ENCODE measurements at regions not wholly inside any gene's neighbourhood (a gene's known extent, or its start where the extent isn't known, plus 50 kb on each side); places are given as distances from the start of the nearest gene placed in this dataset.

GRCh38 chr15:25091421-25092158 lies 136.8 kb downstream of the SNRPN start:
- peaks cover 5% of the 10 kb centered on the region for H3K36me3 ChIP-seq (ENCODE audit: control insufficient read depth, insufficient read depth, low read length)
- H3K4me3 ChIP-seq (replicated peaks; ENCODE audit: low read depth, low read length): no peak overlapping the region
- DNase-seq (ENCODE audit: extremely low read depth, insufficient read length): no peak
- H3K27me3 ChIP-seq (replicated peaks; ENCODE audit: control insufficient read depth, insufficient read depth, low read length): no peaks in the 10 kb centered on the region
- TF ChIP-seq, protein P1, sequence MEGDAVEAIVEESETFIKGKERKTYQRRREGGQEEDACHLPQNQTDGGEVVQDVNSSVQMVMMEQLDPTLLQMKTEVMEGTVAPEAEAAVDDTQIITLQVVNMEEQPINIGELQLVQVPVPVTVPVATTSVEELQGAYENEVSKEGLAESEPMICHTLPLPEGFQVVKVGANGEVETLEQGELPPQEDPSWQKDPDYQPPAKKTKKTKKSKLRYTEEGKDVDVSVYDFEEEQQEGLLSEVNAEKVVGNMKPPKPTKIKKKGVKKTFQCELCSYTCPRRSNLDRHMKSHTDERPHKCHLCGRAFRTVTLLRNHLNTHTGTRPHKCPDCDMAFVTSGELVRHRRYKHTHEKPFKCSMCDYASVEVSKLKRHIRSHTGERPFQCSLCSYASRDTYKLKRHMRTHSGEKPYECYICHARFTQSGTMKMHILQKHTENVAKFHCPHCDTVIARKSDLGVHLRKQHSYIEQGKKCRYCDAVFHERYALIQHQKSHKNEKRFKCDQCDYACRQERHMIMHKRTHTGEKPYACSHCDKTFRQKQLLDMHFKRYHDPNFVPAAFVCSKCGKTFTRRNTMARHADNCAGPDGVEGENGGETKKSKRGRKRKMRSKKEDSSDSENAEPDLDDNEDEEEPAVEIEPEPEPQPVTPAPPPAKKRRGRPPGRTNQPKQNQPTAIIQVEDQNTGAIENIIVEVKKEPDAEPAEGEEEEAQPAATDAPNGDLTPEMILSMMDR (IDR thresholded peaks at IDR 0.05; ENCODE audit: insufficient read depth, low read length, poor library complexity, severe bottlenecking): no peak

DNA sequence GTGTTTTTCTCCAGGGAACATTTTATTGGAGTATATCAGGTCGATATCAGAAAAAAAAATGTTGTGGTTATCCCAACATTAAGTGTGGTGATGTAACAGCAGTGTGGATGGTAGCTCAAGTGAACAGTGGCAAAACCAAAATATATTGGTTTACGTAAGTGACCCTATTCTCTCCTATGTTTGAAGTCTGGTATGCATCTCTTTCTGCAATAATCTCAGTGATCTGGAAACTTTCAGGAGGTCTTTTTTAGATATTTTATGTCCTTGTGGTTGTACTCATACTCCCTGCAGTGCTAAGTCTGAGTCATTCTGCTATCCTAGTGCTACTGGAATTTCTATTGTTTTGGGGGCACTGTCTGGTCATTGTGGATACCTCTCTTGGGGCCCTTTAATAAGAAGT lies 137.9 kb downstream of the SNRPN start:
- Histone ChIP-seq H3K36me3 (ENCODE audit: control insufficient read depth, insufficient read depth, low read length) (peaks cover 5% of the 10 kb centered on the region), H3K4me3 (replicated peaks; ENCODE audit: low read depth, low read length) (no peak overlapping the region), H3K27me3 (replicated peaks; ENCODE audit: control insufficient read depth, insufficient read depth, low read length) (no peaks in the 10 kb centered on the region)
- no peak for DNase-seq (ENCODE audit: extremely low read depth, insufficient read length)
- TF ChIP-seq, protein P1 (IDR thresholded peaks at IDR 0.05; ENCODE audit: insufficient read depth, low read length, poor library complexity, severe bottlenecking): no peak

GRCh38 chr15:25093455-25094029 lies 138.8 kb downstream of the SNRPN start:
- Histone ChIP-seq H3K4me3 (replicated peaks; ENCODE audit: low read depth, low read length) (no peak overlapping the region), H3K36me3 (ENCODE audit: control insufficient read depth, insufficient read depth, low read length) (peaks cover 5% of the 10 kb centered on the region), H3K27me3 (replicated peaks; ENCODE audit: control insufficient read depth, insufficient read depth, low read length) (no peaks in the 10 kb centered on the region)
- DNase-seq (ENCODE audit: extremely low read depth, insufficient read length): no peak
- TF ChIP-seq, protein P1 (IDR thresholded peaks at IDR 0.05; ENCODE audit: insufficient read depth, low read length, poor library complexity, severe bottlenecking): no peak

- TF ChIP-seq, protein P1 (IDR thresholded peaks at IDR 0.05; ENCODE audit: insufficient read depth, low read length, poor library complexity, severe bottlenecking): no peak
- DNase-seq (ENCODE audit: extremely low read depth, insufficient read length): no peak
- H3K36me3 ChIP-seq (ENCODE audit: control insufficient read depth, insufficient read depth, low read length): peaks cover 5% of the 10 kb centered on the region
- H3K4me3 ChIP-seq (replicated peaks; ENCODE audit: low read depth, low read length): no peak overlapping the region
- no peaks in the 10 kb centered on the region for H3K27me3 ChIP-seq (replicated peaks; ENCODE audit: control insufficient read depth, insufficient read depth, low read length)
Observed at GRCh38 chr15:25094066-25094465, 139.3 kb downstream of the SNRPN start.

- TF ChIP-seq, protein P1 (IDR thresholded peaks at IDR 0.05; ENCODE audit: insufficient read depth, low read length, poor library complexity, severe bottlenecking): no peak
- Histone ChIP-seq H3K4me3 (replicated peaks; ENCODE audit: low read depth, low read length) (no peak overlapping the region), H3K27me3 (replicated peaks; ENCODE audit: control insufficient read depth, insufficient read depth, low read length) (no peaks in the 10 kb centered on the region), H3K36me3 (ENCODE audit: control insufficient read depth, insufficient read depth, low read length) (peaks cover 5% of the 10 kb centered on the region)
- no peak for DNase-seq (ENCODE audit: extremely low read depth, insufficient read length)
Observed at GRCh38 chr15:25094519-25094918, 139.7 kb downstream of the SNRPN start.

All from GM06990 (cell line).